ENCODE measurements at regions not wholly inside any gene's neighbourhood (a gene's known extent, or its start where the extent isn't known, plus 50 kb on each side); places are given as distances from the start of the nearest gene placed in this dataset.

DNA sequence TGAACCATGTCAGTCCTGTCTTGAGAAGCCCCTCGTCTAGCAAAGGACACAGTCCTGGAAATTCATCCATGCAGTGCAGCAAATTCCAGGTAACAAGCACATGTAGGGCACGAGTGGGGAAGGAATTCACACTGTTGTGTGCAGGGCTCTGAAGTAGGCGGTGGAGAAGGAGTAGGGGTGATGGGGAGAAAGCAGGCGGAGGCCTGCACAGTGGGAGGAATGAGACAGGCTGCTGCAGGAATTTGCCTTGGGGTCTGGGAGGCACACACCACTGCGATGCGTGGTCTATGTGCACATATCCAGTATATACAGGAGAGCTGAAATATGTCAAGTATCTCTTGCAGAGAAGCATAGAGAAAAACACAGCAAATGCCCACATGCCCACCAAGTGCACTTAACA, 249.2 kb upstream of the IRX2 start:
- H3K27ac ChIP-seq, result no peak overlapping the region
- TF ChIP-seq ZFX (IDR thresholded peaks at IDR 0.05; ENCODE audit: borderline replicate concordance), result no peak
- TF ChIP-seq, protein P1, sequence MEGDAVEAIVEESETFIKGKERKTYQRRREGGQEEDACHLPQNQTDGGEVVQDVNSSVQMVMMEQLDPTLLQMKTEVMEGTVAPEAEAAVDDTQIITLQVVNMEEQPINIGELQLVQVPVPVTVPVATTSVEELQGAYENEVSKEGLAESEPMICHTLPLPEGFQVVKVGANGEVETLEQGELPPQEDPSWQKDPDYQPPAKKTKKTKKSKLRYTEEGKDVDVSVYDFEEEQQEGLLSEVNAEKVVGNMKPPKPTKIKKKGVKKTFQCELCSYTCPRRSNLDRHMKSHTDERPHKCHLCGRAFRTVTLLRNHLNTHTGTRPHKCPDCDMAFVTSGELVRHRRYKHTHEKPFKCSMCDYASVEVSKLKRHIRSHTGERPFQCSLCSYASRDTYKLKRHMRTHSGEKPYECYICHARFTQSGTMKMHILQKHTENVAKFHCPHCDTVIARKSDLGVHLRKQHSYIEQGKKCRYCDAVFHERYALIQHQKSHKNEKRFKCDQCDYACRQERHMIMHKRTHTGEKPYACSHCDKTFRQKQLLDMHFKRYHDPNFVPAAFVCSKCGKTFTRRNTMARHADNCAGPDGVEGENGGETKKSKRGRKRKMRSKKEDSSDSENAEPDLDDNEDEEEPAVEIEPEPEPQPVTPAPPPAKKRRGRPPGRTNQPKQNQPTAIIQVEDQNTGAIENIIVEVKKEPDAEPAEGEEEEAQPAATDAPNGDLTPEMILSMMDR (IDR thresholded peaks at IDR 0.05), result no peak

DNA sequence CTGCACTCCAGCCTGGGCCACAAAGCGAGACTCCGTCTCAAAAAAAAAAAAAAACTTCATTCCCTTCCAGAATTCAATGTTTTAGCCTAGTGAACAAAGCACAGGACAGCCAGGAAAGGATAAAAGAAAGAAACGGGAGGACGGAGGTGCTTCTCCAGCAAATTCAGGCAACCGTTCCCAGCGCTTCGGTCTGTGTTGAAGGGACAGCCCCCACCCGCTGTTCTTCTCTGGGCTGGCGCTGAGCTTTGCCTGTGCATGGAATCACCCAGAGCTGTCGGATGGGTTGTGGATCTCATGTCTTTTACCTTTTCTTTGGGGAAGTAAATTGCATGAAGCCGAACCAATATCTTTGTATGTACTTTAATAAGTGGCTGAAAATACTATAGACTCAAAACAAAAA, 248.4 kb upstream of the IRX2 start:
- H3K27ac ChIP-seq, result no peak overlapping the region
- TF ChIP-seq, protein P1 (IDR thresholded peaks at IDR 0.05), result no peak
- no peak for TF ChIP-seq ZFX (IDR thresholded peaks at IDR 0.05; ENCODE audit: borderline replicate concordance)

DNA sequence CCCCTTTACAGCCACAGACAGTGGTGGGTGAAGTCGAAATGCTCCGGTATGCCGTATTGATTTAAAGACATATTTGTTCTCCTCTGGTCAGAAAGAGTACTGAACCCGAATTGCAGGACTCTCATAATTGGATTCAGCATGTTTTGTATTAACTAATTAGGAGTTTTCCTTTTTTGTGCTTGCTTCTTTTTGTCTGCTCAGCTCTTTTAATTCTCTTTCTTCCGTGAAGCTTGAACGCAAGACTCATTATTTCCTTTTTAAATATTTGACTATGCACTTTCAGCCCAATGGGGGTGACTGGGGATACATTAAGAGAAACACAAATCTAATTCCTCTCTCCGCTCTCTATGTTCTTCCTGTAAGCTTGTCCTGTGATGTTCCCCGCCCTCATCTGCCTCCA, 246.6 kb upstream of the IRX2 start:
- TF ChIP-seq, protein P1 (IDR thresholded peaks at IDR 0.05), result no peak
- no peak for TF ChIP-seq ZFX (IDR thresholded peaks at IDR 0.05; ENCODE audit: borderline replicate concordance)
- no peak overlapping the region for H3K27ac ChIP-seq

DNA sequence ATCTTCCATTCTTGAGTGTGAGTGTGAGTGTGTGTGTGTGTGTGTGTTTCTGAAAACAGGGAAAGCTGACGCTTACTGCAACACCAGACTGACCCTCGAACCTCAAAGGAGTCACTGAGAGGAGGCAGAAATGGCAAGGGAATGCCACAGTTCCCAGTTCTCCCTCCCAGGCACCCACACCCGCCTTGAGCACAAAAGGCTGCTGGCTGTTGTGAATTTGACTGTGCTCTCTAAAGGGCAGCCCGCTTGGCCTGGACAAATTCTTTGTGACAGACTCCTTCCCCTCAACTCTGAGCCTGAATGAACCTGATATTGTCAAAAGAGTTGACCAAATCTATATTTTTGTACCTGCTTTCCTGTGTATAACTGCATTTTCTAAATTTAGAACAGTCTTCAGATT, 245.7 kb upstream of the IRX2 start:
- TF ChIP-seq ZFX (IDR thresholded peaks at IDR 0.05; ENCODE audit: borderline replicate concordance), result no peak
- TF ChIP-seq, protein P1 (IDR thresholded peaks at IDR 0.05), result no peak

DNA sequence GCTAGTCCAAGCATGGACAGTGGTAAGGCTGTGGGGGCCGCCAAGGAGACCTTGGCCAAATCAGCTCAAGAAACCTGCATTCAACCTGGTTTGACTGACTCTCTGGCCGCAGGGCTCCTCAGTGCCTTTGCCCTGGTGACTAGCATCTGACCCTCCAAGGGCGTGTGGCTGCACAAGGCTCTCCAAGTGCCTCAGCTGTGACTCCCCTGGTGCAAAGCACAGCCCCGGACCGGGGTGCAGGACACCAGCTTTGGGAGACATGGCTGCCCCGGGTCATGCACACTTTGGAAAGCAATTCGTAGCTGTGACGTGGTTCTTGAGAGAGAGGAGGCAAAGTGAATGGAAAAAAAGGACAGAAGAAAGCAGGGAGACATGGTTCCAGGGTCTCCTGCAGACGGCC, 245.2 kb upstream of the IRX2 start:
- H3K27ac ChIP-seq, result no peak overlapping the region
- TF ChIP-seq ZFX (IDR thresholded peaks at IDR 0.05; ENCODE audit: borderline replicate concordance), result no peak
- TF ChIP-seq, protein P1 (IDR thresholded peaks at IDR 0.05), result no peak

More for the DNA sequence above, 245.7 kb upstream of the IRX2 start:
- H3K27ac ChIP-seq, result no peak overlapping the region

DNA sequence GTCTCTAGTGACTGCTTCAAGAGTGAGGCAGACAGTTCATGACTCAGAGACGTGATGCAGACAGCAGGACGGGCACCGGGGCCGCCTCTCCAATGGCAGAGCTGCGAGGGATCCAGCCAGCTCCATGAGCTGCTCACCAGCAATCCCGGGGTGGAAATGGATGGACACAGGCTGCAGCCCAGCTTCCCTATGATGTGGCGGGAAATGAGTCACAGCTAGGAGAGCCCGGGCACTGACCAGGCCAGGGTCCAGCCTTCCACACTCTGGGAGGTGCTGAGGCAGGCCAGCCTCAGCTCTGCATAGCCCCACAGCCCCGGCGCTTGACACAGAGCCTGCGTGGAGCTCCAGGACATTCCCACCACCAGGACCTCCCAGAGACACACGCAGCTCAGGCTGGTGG, 244.8 kb upstream of the IRX2 start:
- no peak overlapping the region for H3K27ac ChIP-seq
- TF ChIP-seq ZFX (IDR thresholded peaks at IDR 0.05; ENCODE audit: borderline replicate concordance), result no peak
- TF ChIP-seq, protein P1 (IDR thresholded peaks at IDR 0.05), result no peak

DNA sequence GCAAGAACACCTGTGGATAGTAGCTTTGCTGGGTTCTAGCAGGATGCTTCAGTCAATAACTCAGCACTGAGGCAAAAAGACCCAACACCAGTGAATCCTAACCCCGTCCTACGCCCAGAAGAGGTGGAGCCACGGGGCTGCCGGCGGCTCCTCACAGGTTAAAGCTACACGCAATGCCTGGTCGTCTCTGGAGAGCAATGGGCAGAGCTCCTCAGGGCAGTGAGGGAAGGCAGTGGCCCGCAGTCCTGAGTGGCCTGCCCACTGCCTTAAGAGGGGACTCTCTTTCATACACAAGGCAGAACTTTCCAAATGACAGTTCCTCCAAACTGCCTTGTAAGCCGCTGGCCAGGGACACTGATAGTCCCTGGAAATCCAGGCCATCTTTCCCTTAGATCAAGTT, 244.2 kb upstream of the IRX2 start:
- no peak overlapping the region for H3K27ac ChIP-seq
- TF ChIP-seq ZFX (IDR thresholded peaks at IDR 0.05; ENCODE audit: borderline replicate concordance), result no peak
- TF ChIP-seq, protein P1 (IDR thresholded peaks at IDR 0.05), result no peak
